Heart right ventricle (tissue), 16 donors: ENCODE measurements at regions not wholly inside any gene's neighbourhood (a gene's known extent, or its start where the extent isn't known, plus 50 kb on each side); places are given as distances from the start of the nearest gene placed in this dataset.

Experiments used
- ATAC-seq, 8 donors: fragments of 200-7000 bp; cut with Tn5 transposase; one replicate each; pipeline ENCODE4 v1.9.1; 2020; ENCODE audit warnings: mild to moderate bottlenecking in 8 of 8, moderate library complexity in 8 of 8, moderate number of reproducible peaks in 1 of 8
- DNase-seq, 2 donors: peaks; one replicate each; pipeline ENCODE4 v3.0.0-alpha.2; 2020
- H3K27ac ChIP-seq, 10 donors: fragments of 200-600 bp; sonication (generic) in 2 of 10; one replicate each; pipeline versions ENCODE4 v1.5.0 to v1.8.0; 2020 to 2022; ENCODE audit warnings: mild to moderate bottlenecking in 3 of 10
- H3K27me3 ChIP-seq, 7 donors: fragments of 200-600 bp; one replicate each; pipeline ENCODE4 v1.8.0; 2021 to 2022; ENCODE audit warnings: mild to moderate bottlenecking in 2 of 7
- H3K36me3 ChIP-seq, 9 donors: fragments of 200-600 bp; sonication (generic) in 1 of 9; one replicate each; pipeline versions ENCODE4 v1.5.0 to v1.8.0; 2020 to 2022; ENCODE audit warnings: mild to moderate bottlenecking in 2 of 9
- H3K4me1 ChIP-seq, 9 donors: fragments of 200-600 bp; sonication (generic) in 1 of 9; one replicate each; pipeline versions ENCODE4 v1.5.0 to v1.8.0; 2020 to 2022; ENCODE audit warnings: mild to moderate bottlenecking in 4 of 9
- H3K4me3 ChIP-seq, 10 donors: fragments of 200-600 bp; sonication (generic) in 2 of 10; one replicate each; pipeline versions ENCODE4 v1.5.0 to v1.8.0; 2020 to 2022; ENCODE audit warnings: mild to moderate bottlenecking in 7 of 10, moderate library complexity in 2 of 10
- H3K9me3 ChIP-seq, 11 donors: fragments of 200-600 bp in 10 of 11; sonication (generic) in 2 of 11; one replicate each; pipeline versions ENCODE4 v1.5.0 to v1.8.0; 2013 to 2022; ENCODE audit warnings: mild to moderate bottlenecking in 2 of 11, control low read depth in 1 of 11, moderate library complexity in 1 of 11
- CTCF ChIP-seq, 9 donors: fragments of 200-600 bp; sonication (generic) in 2 of 9; IDR thresholded peaks; one replicate each; pipeline versions ENCODE4 v1.5.0 to v1.8.0; 2021 to 2022; ENCODE audit warnings: antibody characterized with exemption in 9 of 9, mild to moderate bottlenecking in 5 of 9, moderate library complexity in 1 of 9
- WGBS, 2 donors: extraction: QIAGEN DNeasy Blood & Tissue Kit; methylation state at CpG; one replicate each; pipeline ENCODE4 v1.1.7; 2013; ENCODE audit warnings: inconsistent platforms in 1 of 2; 5-methylcytosine and 5-hydroxymethylcytosine counted together
- intact Hi-C, 10 donors: fragments of 100-400 bp; cut with DNase I; formaldehyde crosslinking; loops; one replicate each; pipeline versions ENCODE4 v1.11.1 to v1.14.2; 2022
- donor health status: Arrhythmogenic right ventricular cardiomyopathy.
- donor health status: ischemic (EF 13 %, LVEDD 7.1; RV severe dilation, severe dysfunction).
- donor health status: healthy with polysubstance abuse.
- donor health status: DM: no; HTN: yes; CAD: no.
- donor health status: DM: no; HTN: no; CAD: no.
- donor health status: ischemic (EF 25% LVEDD 6.9; RV normal size, moderate dysfunction).
- donor health status: ischemic (EF 25% LVEDD 5.7; RV mildly dilated, moderate dysfunction).
- donor health status: healthy.
- donor health status: DM: yes; HTN: yes; CAD: no.
- donor health status: Ischemic cardiomyopathy.
- donor health status: ischemic (EF 35%, LVEDD 5.7; RV mildly dilated, moderate dysfunction).
- donor health status: nonischemic (EF 11% LVEDD 7.7; RV severe dilation, severe dysfunction).
- donor health status: DM: yes; HTN: yes; CAD: no.
- donor health status: PGD.
- donor health status: ischemic (EF 29% LVEDD 5.4; RV normal size, mild dysfunction).
- donor health status: nonischemic (EF 23%, LVEDD 6.1; RV moderate dilation, normal function).

- Histone ChIP-seq H3K4me1 (peaks cover 0 to 7% (median 0%) of the 10 kb centered on the region in 9 donors), H3K36me3 (no peaks in the 10 kb centered on the region), H3K4me3 (no peak overlapping the region), H3K27ac (no peak overlapping the region), H3K9me3 (no peaks in the 10 kb centered on the region), H3K27me3 (no peaks in the 10 kb centered on the region)
- ATAC-seq (no peak), DNase-seq (no peak)
- intact Hi-C loops, result no loop called here
- TF ChIP-seq CTCF (IDR thresholded peaks at IDR 0.05), result no peak
- WGBS, 2 donors, result 93 to 96% methylated on average over 2 of the region's 2 CpGs
Measured at GRCh38 chr20:19860737-19861136, 102.7 kb downstream of the RIN2 start.

- no peak overlapping the region for H3K4me3 ChIP-seq
- H3K27ac ChIP-seq, result no peak overlapping the region
- peaks cover 0 to 7% (median 0%) of the 10 kb centered on the region in 9 donors for H3K4me1 ChIP-seq
- H3K9me3 ChIP-seq, result no peaks in the 10 kb centered on the region
- ATAC-seq, result no peak
- no peak for DNase-seq
- no peaks in the 10 kb centered on the region for H3K27me3 ChIP-seq
- intact Hi-C loops, result no loop called here
- 89 to 95% methylated on average over 6 of the region's 6 CpGs for WGBS, 2 donors
- TF ChIP-seq CTCF (IDR thresholded peaks at IDR 0.05), result no peak
- no peaks in the 10 kb centered on the region for H3K36me3 ChIP-seq
Measured at GRCh38 chr20:19861147-19861759, 103.2 kb downstream of the RIN2 start.

GRCh38 chr20:19864130-19864529 is 106.1 kb downstream of the RIN2 start:
- 67 to 80% methylated on average over 3 of the region's 3 CpGs for WGBS, 2 donors
- H3K9me3 ChIP-seq, result peaks cover 0 to 7% (median 0%) of the 10 kb centered on the region in 11 donors
- H3K4me3 ChIP-seq, result no peak overlapping the region
- H3K4me1 ChIP-seq, result peaks cover 0 to 14% (median 0%) of the 10 kb centered on the region in 9 donors
- DNase-seq (no peak), ATAC-seq (no peak)
- no peak overlapping the region for H3K27ac ChIP-seq
- peaks cover 0 to 11% (median 0%) of the 10 kb centered on the region in 9 donors for H3K36me3 ChIP-seq
- no peaks in the 10 kb centered on the region for H3K27me3 ChIP-seq
- intact Hi-C loops, result no loop called here
- no peak for TF ChIP-seq CTCF (IDR thresholded peaks at IDR 0.05)

GRCh38 chr20:19866070-19866469 is 108.0 kb downstream of the RIN2 start:
- peaks cover 0 to 14% (median 0%) of the 10 kb centered on the region in 9 donors for H3K36me3 ChIP-seq
- H3K4me3 ChIP-seq, result no peak overlapping the region
- H3K27me3 ChIP-seq, result no peaks in the 10 kb centered on the region
- ATAC-seq (no peak), DNase-seq (no peak)
- TF ChIP-seq CTCF (IDR thresholded peaks at IDR 0.05), result no peak
- peaks cover 0 to 14% (median 0%) of the 10 kb centered on the region in 9 donors for H3K4me1 ChIP-seq
- peaks cover 0 to 7% (median 0%) of the 10 kb centered on the region in 11 donors for H3K9me3 ChIP-seq
- no peak overlapping the region for H3K27ac ChIP-seq
- intact Hi-C loops, result no loop called here
